GM19372 (cell line): ENCODE measurements at regions not wholly inside any gene's neighbourhood (a gene's known extent, or its start where the extent isn't known, plus 50 kb on each side); places are given as distances from the start of the nearest gene placed in this dataset.

Source experiments
- ATAC-seq: cut with Tn5 transposase; IDR thresholded peaks from one replicate; pipeline ENCODE4 v1.9.1; 2021; ENCODE audit warnings: mild to moderate bottlenecking, low read depth, moderate library complexity; ENCODE audit not compliant: unreplicated experiment

- ATAC-seq: no peak
Observed at GRCh38 chr20:12764053-12764452, 244.7 kb upstream of the SPTLC3 start.

- ATAC-seq: no peak
Observed at GRCh38 chr20:12764851-12765250, 243.9 kb upstream of the SPTLC3 start.

- ATAC-seq: no peak
Observed at GRCh38 chr20:12773936-12774335, 234.8 kb upstream of the SPTLC3 start.

- ATAC-seq: no peak
Observed at GRCh38 chr20:12775041-12775440, 233.7 kb upstream of the SPTLC3 start.

- no peak for ATAC-seq
Observed at GRCh38 chr20:12777016-12777415, 231.8 kb upstream of the SPTLC3 start.

- ATAC-seq: no peak
Observed at GRCh38 chr20:12786276-12786675, 222.5 kb upstream of the SPTLC3 start.

GRCh38 chr20:12788632-12789299 lies 220.0 kb upstream of the SPTLC3 start:
- ATAC-seq: no peak

GRCh38 chr20:12790859-12791258 lies 217.9 kb upstream of the SPTLC3 start:
- ATAC-seq: no peak

- ATAC-seq: no peak
Observed at GRCh38 chr20:12798286-12798685, 210.5 kb upstream of the SPTLC3 start.

- ATAC-seq: no peak
Observed at GRCh38 chr20:12808006-12808567, 200.7 kb upstream of the SPTLC3 start.

- ATAC-seq: no peak
Observed at GRCh38 chr20:12815231-12815768, 193.5 kb upstream of the SPTLC3 start.

GRCh38 chr20:12815778-12816408 lies 192.9 kb upstream of the SPTLC3 start:
- no peak for ATAC-seq

- no peak for ATAC-seq
Observed at GRCh38 chr20:12821249-12821648, 187.5 kb upstream of the SPTLC3 start.

GRCh38 chr20:12823734-12824133 lies 185.0 kb upstream of the SPTLC3 start:
- no peak for ATAC-seq

GRCh38 chr20:12824328-12825225 lies 184.2 kb upstream of the SPTLC3 start:
- no peak for ATAC-seq

GRCh38 chr20:12825226-12825595 lies 183.6 kb upstream of the SPTLC3 start:
- ATAC-seq: no peak

GRCh38 chr20:12827816-12828385 lies 180.9 kb upstream of the SPTLC3 start:
- no peak for ATAC-seq

GRCh38 chr20:12829170-12829569 lies 179.6 kb upstream of the SPTLC3 start:
- ATAC-seq: no peak

- ATAC-seq: no peak
Observed at GRCh38 chr20:12833861-12834260, 174.9 kb upstream of the SPTLC3 start.

- ATAC-seq: no peak
Observed at GRCh38 chr20:12835999-12836398, 172.8 kb upstream of the SPTLC3 start.

- ATAC-seq: no peak
Observed at GRCh38 chr20:12837646-12838045, 171.1 kb upstream of the SPTLC3 start.
